CD4-positive, alpha-beta T cell treated with Interleukin-4 for 1 hour (primary cell): ENCODE measurements at regions not wholly inside any gene's neighbourhood (a gene's known extent, or its start where the extent isn't known, plus 50 kb on each side); places are given as distances from the start of the nearest gene placed in this dataset.

Experiments
- DNase-seq, 2 donors: peaks; one replicate each; pipeline ENCODE4 v3.0.0-alpha.2; 2020 to 2022

- DNase-seq: no peak
These were observed 53.8 kb downstream of the FZD10 start for GRCh38 chr12:130216031-130216430.

- no peak for DNase-seq
These were observed 56.4 kb downstream of the FZD10 start for GRCh38 chr12:130218682-130219081.

- no peak for DNase-seq
These were observed 57.9 kb downstream of the FZD10 start for GRCh38 chr12:130219929-130220705.

- DNase-seq: no peak
These were observed 58.4 kb downstream of the FZD10 start for GRCh38 chr12:130220706-130221100.

GRCh38 chr12:130222519-130223218 is 60.4 kb downstream of the FZD10 start:
- no peak for DNase-seq

- DNase-seq: no peak
These were observed 61.5 kb downstream of the FZD10 start for GRCh38 chr12:130223767-130224244.

GRCh38 chr12:130224613-130225012 is 62.3 kb downstream of the FZD10 start:
- no peak for DNase-seq

- DNase-seq: no peak
These were observed 63.1 kb downstream of the FZD10 start for GRCh38 chr12:130225347-130225746.

- DNase-seq: no peak
These were observed 63.9 kb downstream of the FZD10 start for GRCh38 chr12:130226126-130226525.

GRCh38 chr12:130226771-130227170 is 64.5 kb downstream of the FZD10 start:
- no peak for DNase-seq

GRCh38 chr12:130227641-130228040 is 65.4 kb downstream of the FZD10 start:
- no peak for DNase-seq

GRCh38 chr12:130236446-130236845 is 74.2 kb downstream of the FZD10 start:
- no peak for DNase-seq

GRCh38 chr12:130240831-130241590 is 78.7 kb downstream of the FZD10 start:
- DNase-seq: no peak

- DNase-seq: no peak
These were observed 80.2 kb downstream of the FZD10 start for GRCh38 chr12:130242506-130242905.

- no peak for DNase-seq
These were observed 83.0 kb downstream of the FZD10 start for GRCh38 chr12:130245251-130245650.

- no peak for DNase-seq
These were observed 84.3 kb downstream of the FZD10 start for GRCh38 chr12:130246560-130246959.

GRCh38 chr12:130247634-130248237 is 85.5 kb downstream of the FZD10 start:
- no peak for DNase-seq

- no peak for DNase-seq
These were observed 87.1 kb downstream of the FZD10 start for GRCh38 chr12:130249376-130249775.

GRCh38 chr12:130251236-130251780 is 86.4 kb upstream of the PIWIL1 start:
- no peak for DNase-seq

GRCh38 chr12:130253866-130254265 is 83.8 kb upstream of the PIWIL1 start:
- no peak for DNase-seq

- DNase-seq: no peak
These were observed 83.0 kb upstream of the PIWIL1 start for GRCh38 chr12:130254461-130255276.

- no peak for DNase-seq
These were observed 78.8 kb upstream of the PIWIL1 start for GRCh38 chr12:130258863-130259262.
